BE2C (cell line): ENCODE measurements at regions not wholly inside any gene's neighbourhood (a gene's known extent, or its start where the extent isn't known, plus 50 kb on each side); places are given as distances from the start of the nearest gene placed in this dataset.
A peak's percentile ranks its signal among the peaks of the same experiment; 100 is the strongest.

Experiments used
- DNase-seq: peaks from one replicate; pipeline ENCODE4 v3.0.0-alpha.2; 2020
- H3K27me3 ChIP-seq: fragments of 250-450 bp; sonication (Bioruptor Pico); 2 replicates; pipeline ENCODE4 v1.5.1; 2020; ENCODE audit warnings: mild to moderate bottlenecking
- H3K36me3 ChIP-seq: fragments of 250-450 bp; sonication (Bioruptor Pico); 2 replicates; pipeline ENCODE4 v1.5.1; 2020; ENCODE audit warnings: mild to moderate bottlenecking
- H3K4me1 ChIP-seq: fragments of 250-450 bp; sonication (Bioruptor Pico); 2 replicates; pipeline ENCODE4 v1.5.1; 2020
- H3K4me3 ChIP-seq: 2 replicates; pipeline ENCODE4 v1.5.1; 2011; ENCODE audit warnings: low read depth, low read length
- H3K9me3 ChIP-seq: fragments of 250-450 bp; sonication (Bioruptor Pico); 2 replicates; pipeline ENCODE4 v1.5.1; 2020
- TF ChIP-seq, protein P1 (sequence below): IDR thresholded peaks from 2 replicates; pipeline ENCODE4 v1.5.1; 2012; ENCODE audit warnings: mild to moderate bottlenecking, low read depth, low read length

GRCh38 chr4:111602848-111603247 is 542.4 kb upstream of the FAM241A start:
- no peaks in the 10 kb centered on the region; the same call in 1 of the 2 replicates for H3K4me1 ChIP-seq
- DNase-seq: no peak

DNA sequence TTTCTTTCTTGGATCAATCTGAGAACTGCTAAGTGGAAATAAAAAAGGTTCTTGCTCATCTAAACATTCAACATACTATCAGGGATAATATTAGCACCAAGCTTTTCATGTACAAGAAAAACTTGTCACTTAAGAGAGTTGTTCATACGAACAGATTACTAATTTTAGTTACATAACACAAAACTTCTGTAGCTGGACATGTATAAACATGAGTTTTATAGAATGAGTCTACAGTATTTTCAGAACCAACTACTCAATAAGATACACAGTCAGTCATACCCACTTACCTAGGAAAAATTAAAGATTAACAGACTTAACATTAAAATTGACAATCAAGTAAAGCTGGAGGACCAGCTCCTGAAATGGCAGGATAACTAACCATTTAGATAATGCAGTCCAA is 540.1 kb upstream of the FAM241A start:
- H3K9me3 ChIP-seq: no peaks in the 10 kb centered on the region
- DNase-seq: no peak
- TF ChIP-seq, protein P1, sequence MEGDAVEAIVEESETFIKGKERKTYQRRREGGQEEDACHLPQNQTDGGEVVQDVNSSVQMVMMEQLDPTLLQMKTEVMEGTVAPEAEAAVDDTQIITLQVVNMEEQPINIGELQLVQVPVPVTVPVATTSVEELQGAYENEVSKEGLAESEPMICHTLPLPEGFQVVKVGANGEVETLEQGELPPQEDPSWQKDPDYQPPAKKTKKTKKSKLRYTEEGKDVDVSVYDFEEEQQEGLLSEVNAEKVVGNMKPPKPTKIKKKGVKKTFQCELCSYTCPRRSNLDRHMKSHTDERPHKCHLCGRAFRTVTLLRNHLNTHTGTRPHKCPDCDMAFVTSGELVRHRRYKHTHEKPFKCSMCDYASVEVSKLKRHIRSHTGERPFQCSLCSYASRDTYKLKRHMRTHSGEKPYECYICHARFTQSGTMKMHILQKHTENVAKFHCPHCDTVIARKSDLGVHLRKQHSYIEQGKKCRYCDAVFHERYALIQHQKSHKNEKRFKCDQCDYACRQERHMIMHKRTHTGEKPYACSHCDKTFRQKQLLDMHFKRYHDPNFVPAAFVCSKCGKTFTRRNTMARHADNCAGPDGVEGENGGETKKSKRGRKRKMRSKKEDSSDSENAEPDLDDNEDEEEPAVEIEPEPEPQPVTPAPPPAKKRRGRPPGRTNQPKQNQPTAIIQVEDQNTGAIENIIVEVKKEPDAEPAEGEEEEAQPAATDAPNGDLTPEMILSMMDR: no peak
- H3K4me1 ChIP-seq: no peaks in the 10 kb centered on the region; the same call in 1 of the 2 replicates
- no peaks in the 10 kb centered on the region for H3K36me3 ChIP-seq
- no peak overlapping the region for H3K4me3 ChIP-seq
- H3K27me3 ChIP-seq: no peaks in the 10 kb centered on the region

More at GRCh38 chr4:111602848-111603247, 542.4 kb upstream of the FAM241A start:
- Histone ChIP-seq H3K4me3 (no peak overlapping the region), H3K36me3 (no peaks in the 10 kb centered on the region), H3K9me3 (no peaks in the 10 kb centered on the region), H3K27me3 (no peaks in the 10 kb centered on the region)
- TF ChIP-seq, protein P1: peak; percentile 48

DNA sequence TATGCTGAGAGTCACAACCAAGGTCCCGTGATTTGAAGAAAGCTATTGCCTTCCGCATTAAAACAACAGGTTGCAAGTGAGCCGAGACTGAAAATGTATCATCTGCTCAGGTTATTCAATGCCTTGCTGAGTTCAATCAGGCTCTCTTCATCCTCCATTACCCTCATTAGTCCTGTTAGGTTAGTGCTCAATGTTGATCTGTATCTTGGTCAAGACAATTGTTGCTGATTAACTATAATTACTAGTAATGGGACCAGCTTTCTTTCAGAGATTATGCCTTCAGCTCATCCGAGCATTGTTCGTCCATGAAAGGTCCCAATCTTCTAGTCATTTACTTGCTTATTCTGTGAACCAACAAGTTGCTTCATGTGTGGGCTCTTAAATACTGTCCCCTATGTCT is 534.6 kb upstream of the FAM241A start:
- Histone ChIP-seq H3K4me1 (no peaks in the 10 kb centered on the region; the same call in 1 of the 2 replicates), H3K36me3 (no peaks in the 10 kb centered on the region), H3K27me3 (no peaks in the 10 kb centered on the region), H3K4me3 (no peak overlapping the region), H3K9me3 (no peaks in the 10 kb centered on the region)
- TF ChIP-seq, protein P1: no peak
- DNase-seq: no peak

GRCh38 chr4:111618908-111619307 is 526.3 kb upstream of the FAM241A start:
- no peaks in the 10 kb centered on the region for H3K27me3 ChIP-seq
- no peaks in the 10 kb centered on the region for H3K36me3 ChIP-seq
- TF ChIP-seq, protein P1: no peak
- no peaks in the 10 kb centered on the region for H3K4me1 ChIP-seq
- H3K9me3 ChIP-seq: no peaks in the 10 kb centered on the region
- no peak for DNase-seq
- H3K4me3 ChIP-seq: no peak overlapping the region

DNA sequence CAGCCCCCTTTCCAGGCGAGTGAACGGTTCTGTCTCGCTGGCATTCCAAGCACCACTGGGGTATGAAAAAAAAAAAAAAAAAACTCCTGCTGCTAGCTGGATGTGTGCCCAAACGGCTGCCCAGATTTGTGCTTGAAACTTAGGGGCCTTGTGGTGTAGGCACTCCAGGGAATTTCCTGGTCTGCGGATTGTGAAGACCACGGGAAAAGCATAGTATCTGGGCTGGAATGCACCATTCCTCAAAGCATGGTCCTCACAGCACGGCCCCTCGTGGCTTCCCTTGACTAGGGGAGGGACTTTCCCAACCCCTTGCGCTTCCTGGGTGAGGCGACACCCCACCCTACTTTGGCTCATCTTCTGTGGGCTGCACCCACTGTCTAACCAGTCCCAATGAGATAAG is 516.8 kb upstream of the FAM241A start:
- TF ChIP-seq, protein P1: no peak
- Histone ChIP-seq H3K36me3 (no peaks in the 10 kb centered on the region), H3K9me3 (peaks cover 4% of the 10 kb centered on the region; the same call in 1 of the 2 replicates), H3K4me3 (no peak overlapping the region), H3K4me1 (peaks cover 4% of the 10 kb centered on the region; the same call in 1 of the 2 replicates), H3K27me3 (no peaks in the 10 kb centered on the region)
- DNase-seq: no peak

- Histone ChIP-seq H3K27me3 (no peaks in the 10 kb centered on the region), H3K9me3 (peaks cover 4% of the 10 kb centered on the region; the same call in 1 of the 2 replicates), H3K4me3 (no peak overlapping the region), H3K36me3 (no peaks in the 10 kb centered on the region), H3K4me1 (peaks cover 16% of the 10 kb centered on the region)
- DNase-seq: no peak
- TF ChIP-seq, protein P1: peak; percentile 47
These were observed 514.5 kb upstream of the FAM241A start for GRCh38 chr4:111630705-111631104.
